Ishikawa (cell line): ENCODE measurements at regions not wholly inside any gene's neighbourhood (a gene's known extent, or its start where the extent isn't known, plus 50 kb on each side); places are given as distances from the start of the nearest gene placed in this dataset.
A peak's percentile ranks its signal among the peaks of the same experiment; 100 is the strongest.

Experiments used
- CEBPB ChIP-seq: IDR thresholded peaks from 2 replicates; pipeline ENCODE4 v1.6.1; 2012
- CREB1 ChIP-seq: IDR thresholded peaks from 2 replicates; pipeline ENCODE4 v1.6.1; 2012; ENCODE audit warnings: low read depth
- EGR1 ChIP-seq: IDR thresholded peaks from 2 replicates; pipeline ENCODE4 v1.6.1; 2012
- EP300 ChIP-seq: IDR thresholded peaks from 2 replicates; pipeline ENCODE4 v1.6.1; 2012; ENCODE audit warnings: borderline replicate concordance
- FOXM1 ChIP-seq: IDR thresholded peaks from 2 replicates; pipeline ENCODE4 v1.6.1; 2012; ENCODE audit warnings: low read depth, borderline replicate concordance
- NFIC ChIP-seq: IDR thresholded peaks from 2 replicates; pipeline ENCODE4 v1.6.1; 2012
- RAD21 ChIP-seq: IDR thresholded peaks from 2 replicates; pipeline ENCODE4 v1.6.1; 2012; ENCODE audit warnings: low read depth
- REST ChIP-seq: IDR thresholded peaks from 2 replicates; pipeline ENCODE4 v1.6.1; 2012; ENCODE audit warnings: low read depth, mild to moderate bottlenecking
- TAF1 ChIP-seq: IDR thresholded peaks from 2 replicates; pipeline ENCODE4 v1.6.1; 2012; ENCODE audit warnings: low read depth, mild to moderate bottlenecking
- TCF12 ChIP-seq: IDR thresholded peaks from 2 replicates; pipeline ENCODE4 v1.6.1; 2012; ENCODE audit warnings: low read depth
- TEAD4 ChIP-seq: IDR thresholded peaks from 2 replicates; pipeline ENCODE4 v1.6.1; 2012
- USF1 ChIP-seq: IDR thresholded peaks from 2 replicates; pipeline ENCODE4 v1.6.1; 2012
- YY1 ChIP-seq: IDR thresholded peaks from 2 replicates; pipeline ENCODE4 v1.6.1; 2012; ENCODE audit warnings: low read depth
- ZBTB7A ChIP-seq: IDR thresholded peaks from 2 replicates; pipeline ENCODE4 v1.6.1; 2012; ENCODE audit warnings: low read depth
- TF ChIP-seq, protein P1 (sequence below): IDR thresholded peaks from 2 replicates; pipeline ENCODE4 v1.6.1; 2012

DNA sequence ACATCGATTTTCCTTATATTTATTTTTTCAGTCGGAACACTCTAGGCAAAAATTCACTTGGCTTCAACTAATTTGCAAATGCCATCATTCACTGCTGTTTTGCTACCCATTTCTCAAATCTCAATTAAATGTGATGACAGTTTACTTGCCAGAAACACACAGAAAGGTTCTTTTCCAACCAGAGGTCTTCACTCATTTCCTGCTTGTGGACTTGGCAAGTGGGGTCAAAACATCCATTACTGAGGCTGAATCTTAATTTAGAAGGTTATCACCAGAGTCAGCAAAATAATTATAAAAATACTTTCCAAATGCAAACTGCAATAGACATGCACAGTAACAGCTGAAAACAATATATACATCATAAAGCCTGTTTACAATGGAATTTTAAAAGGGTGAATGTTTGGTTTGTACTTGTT lies 625.4 kb upstream of the TBL1XR1 start:
- no peak for TF ChIP-seq ZBTB7A
- TF ChIP-seq RAD21 = no peak
- TF ChIP-seq FOXM1 = no peak
- no peak for TF ChIP-seq EGR1
- TF ChIP-seq TCF12 = no peak
- TF ChIP-seq, protein P1, sequence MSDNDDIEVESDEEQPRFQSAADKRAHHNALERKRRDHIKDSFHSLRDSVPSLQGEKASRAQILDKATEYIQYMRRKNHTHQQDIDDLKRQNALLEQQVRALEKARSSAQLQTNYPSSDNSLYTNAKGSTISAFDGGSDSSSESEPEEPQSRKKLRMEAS = no peak

- TF ChIP-seq NFIC (no peak), FOXM1 (no peak)
These were observed 626.5 kb upstream of the TBL1XR1 start for GRCh38 chr3:177823701-177824189.

DNA sequence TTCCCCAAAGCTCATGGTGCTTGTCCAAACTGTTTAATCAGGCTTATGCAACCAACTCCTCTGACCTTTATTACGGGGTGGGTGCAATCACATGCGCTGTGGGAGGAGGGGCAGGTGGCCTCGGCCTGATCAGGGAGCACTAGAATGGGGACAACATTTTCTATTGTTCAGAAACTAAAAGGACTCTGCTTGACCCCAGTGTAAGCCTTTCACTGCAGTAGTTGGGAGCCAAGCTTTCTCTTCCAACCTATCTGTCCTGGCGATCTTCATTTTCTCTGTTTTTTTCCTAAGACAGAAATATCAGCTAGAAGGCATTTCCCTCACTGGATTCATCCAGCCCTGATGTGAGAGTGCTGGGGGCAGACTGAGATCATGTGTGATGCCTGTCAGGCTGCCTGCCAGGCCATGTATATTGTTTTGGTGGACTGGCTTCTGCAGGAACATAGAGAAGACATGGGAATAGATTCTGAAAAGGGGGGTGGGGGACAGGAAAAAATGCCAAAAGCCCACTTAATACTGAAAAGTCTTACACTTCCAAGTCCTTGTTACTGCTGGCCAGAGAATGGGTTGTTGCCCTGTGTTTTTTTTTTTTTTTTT lies 627.0 kb upstream of the TBL1XR1 start:
- TF ChIP-seq REST (no peak), FOXM1 (no peak), USF1 (peak; percentile 32; the same call in 1 of the 2 replicates), EP300 (peak; percentile 31; the same call in 1 of the 2 replicates), RAD21 (no peak), TAF1 (no peak), CREB1 (no peak), NFIC (no peak), CEBPB (peak; percentile 42; the same call in 1 of the 2 replicates), EGR1 (no peak)
- TF ChIP-seq, protein P1 = no peak

GRCh38 chr3:177824841-177825240 lies 627.6 kb upstream of the TBL1XR1 start:
- no peak for TF ChIP-seq TAF1

DNA sequence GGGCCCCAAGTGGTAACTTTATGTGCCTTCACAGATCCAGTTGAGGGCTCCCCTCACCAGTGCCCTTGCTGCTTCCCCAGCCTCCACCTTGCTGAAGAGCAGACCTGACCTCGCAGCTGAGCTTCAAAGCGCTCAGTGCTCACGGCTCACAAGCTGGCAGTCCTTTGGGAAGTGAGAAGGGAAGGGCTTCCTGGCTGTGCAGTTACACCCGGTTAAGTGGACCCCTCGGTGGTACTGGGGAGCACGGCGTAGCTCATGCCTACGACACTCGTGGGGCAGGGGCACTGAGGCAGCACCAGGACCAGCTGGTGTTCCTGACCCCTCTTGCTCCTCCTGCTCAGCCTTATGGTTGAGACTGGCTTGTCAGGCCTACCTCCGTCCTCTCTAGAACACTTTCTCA lies 629.0 kb upstream of the TBL1XR1 start:
- TF ChIP-seq CREB1 (no peak), EP300 (no peak), REST (no peak), CEBPB (no peak), TAF1 (no peak), RAD21 (no peak), NFIC (no peak), YY1 (no peak), EGR1 (no peak), ZBTB7A (no peak), FOXM1 (no peak), TEAD4 (no peak), USF1 (no peak)
- TF ChIP-seq, protein P1 = no peak

DNA sequence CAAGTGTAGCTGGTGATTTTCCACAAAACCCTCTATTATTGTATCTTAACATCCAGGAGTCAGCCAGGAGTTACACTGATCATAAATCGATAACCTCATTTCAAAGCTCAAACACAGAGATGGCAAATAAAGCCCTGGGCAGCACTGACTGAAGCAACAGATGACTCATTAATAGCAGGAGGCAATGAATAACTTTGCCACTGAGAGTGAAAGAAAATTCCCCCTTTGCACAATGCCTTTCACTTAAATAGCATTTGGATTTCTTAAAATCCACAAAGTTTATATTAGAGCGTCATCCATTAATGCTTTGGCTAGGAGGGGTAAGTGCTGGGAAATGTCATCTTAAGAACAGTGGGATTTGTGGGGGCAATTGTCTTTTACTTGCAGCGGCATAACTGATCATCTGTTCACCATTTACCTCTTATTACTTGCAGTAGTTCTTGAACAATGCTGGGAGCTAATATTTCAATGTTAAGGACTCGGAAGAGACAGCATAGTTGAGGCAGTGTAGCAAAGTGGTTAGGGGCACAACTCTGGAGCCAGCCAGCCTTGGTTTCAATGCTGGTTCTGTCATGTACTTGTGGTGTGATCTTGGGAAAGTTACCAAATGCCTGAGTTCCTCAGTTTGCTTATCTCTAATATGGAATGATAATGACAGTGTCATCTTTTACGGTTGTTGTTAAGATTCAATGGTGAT lies 630.4 kb upstream of the TBL1XR1 start:
- TF ChIP-seq USF1 = no peak
- TF ChIP-seq, protein P1 = no peak
